ENCODE measurements at regions not wholly inside any gene's neighbourhood (a gene's known extent, or its start where the extent isn't known, plus 50 kb on each side); places are given as distances from the start of the nearest gene placed in this dataset.

GRCh38 chr4:20391912-20392311, 140.2 kb downstream of the SLIT2 start:
- TF ChIP-seq SNAI2 (CRISPR knock-in tag; IDR thresholded peaks at IDR 0.05) (no peak), OSR1 (CRISPR knock-in tag; IDR thresholded peaks at IDR 0.05) (no peak), ISL1 (CRISPR knock-in tag; IDR thresholded peaks at IDR 0.05) (no peak), PPARA (CRISPR knock-in tag; IDR thresholded peaks at IDR 0.05; ENCODE audit: borderline replicate concordance) (no peak), ZNF8 (CRISPR knock-in tag; IDR thresholded peaks at IDR 0.05) (no peak), RARB (CRISPR knock-in tag; IDR thresholded peaks at IDR 0.05) (no peak), CSRNP3 (CRISPR knock-in tag; IDR thresholded peaks at IDR 0.05) (no peak)
- TF ChIP-seq, protein P1, sequence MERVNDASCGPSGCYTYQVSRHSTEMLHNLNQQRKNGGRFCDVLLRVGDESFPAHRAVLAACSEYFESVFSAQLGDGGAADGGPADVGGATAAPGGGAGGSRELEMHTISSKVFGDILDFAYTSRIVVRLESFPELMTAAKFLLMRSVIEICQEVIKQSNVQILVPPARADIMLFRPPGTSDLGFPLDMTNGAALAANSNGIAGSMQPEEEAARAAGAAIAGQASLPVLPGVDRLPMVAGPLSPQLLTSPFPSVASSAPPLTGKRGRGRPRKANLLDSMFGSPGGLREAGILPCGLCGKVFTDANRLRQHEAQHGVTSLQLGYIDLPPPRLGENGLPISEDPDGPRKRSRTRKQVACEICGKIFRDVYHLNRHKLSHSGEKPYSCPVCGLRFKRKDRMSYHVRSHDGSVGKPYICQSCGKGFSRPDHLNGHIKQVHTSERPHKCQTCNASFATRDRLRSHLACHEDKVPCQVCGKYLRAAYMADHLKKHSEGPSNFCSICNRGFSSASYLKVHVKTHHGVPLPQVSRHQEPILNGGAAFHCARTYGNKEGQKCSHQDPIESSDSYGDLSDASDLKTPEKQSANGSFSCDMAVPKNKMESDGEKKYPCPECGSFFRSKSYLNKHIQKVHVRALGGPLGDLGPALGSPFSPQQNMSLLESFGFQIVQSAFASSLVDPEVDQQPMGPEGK (CRISPR knock-in tag; IDR thresholded peaks at IDR 0.05; ENCODE audit: borderline replicate concordance), result no peak
- no peak for ATAC-seq

GRCh38 chr4:20393486-20394100, 141.9 kb downstream of the SLIT2 start:
- TF ChIP-seq POU6F1 (CRISPR knock-in tag; IDR thresholded peaks at IDR 0.05; ENCODE audit: borderline replicate concordance, low read depth), result no peak
- TF ChIP-seq ZNF8 (CRISPR knock-in tag; IDR thresholded peaks at IDR 0.05), result no peak
- TF ChIP-seq SNAI2 (CRISPR knock-in tag; IDR thresholded peaks at IDR 0.05), result no peak
- TF ChIP-seq ZFP30 (CRISPR knock-in tag; IDR thresholded peaks at IDR 0.05), result no peak
- peak; percentile 24; the same call in 1 of the 3 replicates for ATAC-seq

- TF ChIP-seq, protein P1 (CRISPR knock-in tag; IDR thresholded peaks at IDR 0.05; ENCODE audit: borderline replicate concordance), result no peak
- TF ChIP-seq ESRRG (CRISPR knock-in tag; IDR thresholded peaks at IDR 0.05) (no peak), SNAI2 (CRISPR knock-in tag; IDR thresholded peaks at IDR 0.05) (no peak), ZNF70 (CRISPR knock-in tag; IDR thresholded peaks at IDR 0.05) (no peak), ARNTL (CRISPR knock-in tag; IDR thresholded peaks at IDR 0.05; ENCODE audit: borderline replicate concordance, low read depth) (no peak), CSRNP3 (CRISPR knock-in tag; IDR thresholded peaks at IDR 0.05) (no peak), CSDC2 (CRISPR knock-in tag; IDR thresholded peaks at IDR 0.05) (no peak), ISL1 (CRISPR knock-in tag; IDR thresholded peaks at IDR 0.05) (no peak), TOX (CRISPR knock-in tag; IDR thresholded peaks at IDR 0.05; ENCODE audit: borderline replicate concordance) (no peak), POU6F1 (CRISPR knock-in tag; IDR thresholded peaks at IDR 0.05; ENCODE audit: borderline replicate concordance, low read depth) (no peak), ZNF565 (CRISPR knock-in tag; conservative IDR thresholded peaks at IDR 0.05; ENCODE audit: low read depth) (no peak), PPARA (CRISPR knock-in tag; IDR thresholded peaks at IDR 0.05; ENCODE audit: borderline replicate concordance) (no peak), TCF4 (CRISPR knock-in tag; IDR thresholded peaks at IDR 0.05; ENCODE audit: borderline replicate concordance) (no peak), OSR1 (CRISPR knock-in tag; IDR thresholded peaks at IDR 0.05) (no peak), ZC3H10 (CRISPR knock-in tag; IDR thresholded peaks at IDR 0.05) (no peak), RARB (CRISPR knock-in tag; IDR thresholded peaks at IDR 0.05) (no peak), ZNF8 (CRISPR knock-in tag; IDR thresholded peaks at IDR 0.05) (no peak)
- TF ChIP-seq, protein P2, sequence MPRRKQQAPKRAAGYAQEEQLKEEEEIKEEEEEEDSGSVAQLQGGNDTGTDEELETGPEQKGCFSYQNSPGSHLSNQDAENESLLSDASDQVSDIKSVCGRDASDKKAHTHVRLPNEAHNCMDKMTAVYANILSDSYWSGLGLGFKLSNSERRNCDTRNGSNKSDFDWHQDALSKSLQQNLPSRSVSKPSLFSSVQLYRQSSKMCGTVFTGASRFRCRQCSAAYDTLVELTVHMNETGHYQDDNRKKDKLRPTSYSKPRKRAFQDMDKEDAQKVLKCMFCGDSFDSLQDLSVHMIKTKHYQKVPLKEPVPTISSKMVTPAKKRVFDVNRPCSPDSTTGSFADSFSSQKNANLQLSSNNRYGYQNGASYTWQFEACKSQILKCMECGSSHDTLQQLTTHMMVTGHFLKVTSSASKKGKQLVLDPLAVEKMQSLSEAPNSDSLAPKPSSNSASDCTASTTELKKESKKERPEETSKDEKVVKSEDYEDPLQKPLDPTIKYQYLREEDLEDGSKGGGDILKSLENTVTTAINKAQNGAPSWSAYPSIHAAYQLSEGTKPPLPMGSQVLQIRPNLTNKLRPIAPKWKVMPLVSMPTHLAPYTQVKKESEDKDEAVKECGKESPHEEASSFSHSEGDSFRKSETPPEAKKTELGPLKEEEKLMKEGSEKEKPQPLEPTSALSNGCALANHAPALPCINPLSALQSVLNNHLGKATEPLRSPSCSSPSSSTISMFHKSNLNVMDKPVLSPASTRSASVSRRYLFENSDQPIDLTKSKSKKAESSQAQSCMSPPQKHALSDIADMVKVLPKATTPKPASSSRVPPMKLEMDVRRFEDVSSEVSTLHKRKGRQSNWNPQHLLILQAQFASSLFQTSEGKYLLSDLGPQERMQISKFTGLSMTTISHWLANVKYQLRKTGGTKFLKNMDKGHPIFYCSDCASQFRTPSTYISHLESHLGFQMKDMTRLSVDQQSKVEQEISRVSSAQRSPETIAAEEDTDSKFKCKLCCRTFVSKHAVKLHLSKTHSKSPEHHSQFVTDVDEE (CRISPR knock-in tag; IDR thresholded peaks at IDR 0.05), result no peak
- no peak for ATAC-seq
These were observed 142.8 kb downstream of the SLIT2 start for GRCh38 chr4:20394512-20394911.
